HG02973 (cell line): ENCODE measurements at regions not wholly inside any gene's neighbourhood (a gene's known extent, or its start where the extent isn't known, plus 50 kb on each side); places are given as distances from the start of the nearest gene placed in this dataset.
"Not testable (repeated sequence)": the region's sequence is repeated elsewhere in the genome, so short reads cannot be mapped to it uniquely, and the experiment has no call there.

ENCODE experiments used
- ATAC-seq: cut with Tn5 transposase; IDR thresholded peaks from one replicate; pipeline ENCODE4 v1.9.1; 2021; ENCODE audit warnings: moderate library complexity; ENCODE audit not compliant: unreplicated experiment

- no peak for ATAC-seq
Measured at GRCh38 chrX:63470506-63470905, 119.4 kb upstream of the SPIN4 start.

- ATAC-seq: no peak
Measured at GRCh38 chrX:63466690-63467089, 115.6 kb upstream of the SPIN4 start.

- no peak for ATAC-seq
Measured at GRCh38 chrX:63458981-63459380, 107.8 kb upstream of the SPIN4 start.

GRCh38 chrX:63453571-63453970 is 102.4 kb upstream of the SPIN4 start:
- no peak for ATAC-seq

- ATAC-seq: no peak
Measured at GRCh38 chrX:63441717-63442116, 90.6 kb upstream of the SPIN4 start.

GRCh38 chrX:63439580-63439979 is 88.4 kb upstream of the SPIN4 start:
- ATAC-seq: no peak

- no peak for ATAC-seq
Measured at GRCh38 chrX:63436865-63437264, 85.7 kb upstream of the SPIN4 start.

GRCh38 chrX:63434665-63435064 is 83.5 kb upstream of the SPIN4 start:
- no peak for ATAC-seq

- no peak for ATAC-seq
Measured at GRCh38 chrX:63434206-63434605, 83.1 kb upstream of the SPIN4 start.

- no peak for ATAC-seq
Measured at GRCh38 chrX:63430026-63430425, 78.9 kb upstream of the SPIN4 start.

GRCh38 chrX:63428348-63428747 is 77.2 kb upstream of the SPIN4 start:
- no peak for ATAC-seq

GRCh38 chrX:63426519-63426918 is 75.4 kb upstream of the SPIN4 start:
- no peak for ATAC-seq

GRCh38 chrX:63424063-63424462 is 72.9 kb upstream of the SPIN4 start:
- no peak for ATAC-seq

- ATAC-seq: no peak
Measured at GRCh38 chrX:63421411-63421810, 70.3 kb upstream of the SPIN4 start.

GRCh38 chrX:63418211-63418610 is 67.1 kb upstream of the SPIN4 start:
- ATAC-seq: no peak

- no peak for ATAC-seq
Measured at GRCh38 chrX:63417649-63418048, 66.5 kb upstream of the SPIN4 start.

- not testable (repeated sequence) for ATAC-seq
Measured at GRCh38 chrX:63409934-63410333, 58.8 kb upstream of the SPIN4 start.

- ATAC-seq: no peak
Measured at GRCh38 chrX:63408050-63408449, 56.9 kb upstream of the SPIN4 start.

- ATAC-seq: no peak
Measured at GRCh38 chrX:63404332-63404731, 53.2 kb upstream of the SPIN4 start.

GRCh38 chrX:63402106-63402505 is 51.0 kb upstream of the SPIN4 start:
- no peak for ATAC-seq
